ENCODE measurements at regions not wholly inside any gene's neighbourhood (a gene's known extent, or its start where the extent isn't known, plus 50 kb on each side); places are given as distances from the start of the nearest gene placed in this dataset.

DNA sequence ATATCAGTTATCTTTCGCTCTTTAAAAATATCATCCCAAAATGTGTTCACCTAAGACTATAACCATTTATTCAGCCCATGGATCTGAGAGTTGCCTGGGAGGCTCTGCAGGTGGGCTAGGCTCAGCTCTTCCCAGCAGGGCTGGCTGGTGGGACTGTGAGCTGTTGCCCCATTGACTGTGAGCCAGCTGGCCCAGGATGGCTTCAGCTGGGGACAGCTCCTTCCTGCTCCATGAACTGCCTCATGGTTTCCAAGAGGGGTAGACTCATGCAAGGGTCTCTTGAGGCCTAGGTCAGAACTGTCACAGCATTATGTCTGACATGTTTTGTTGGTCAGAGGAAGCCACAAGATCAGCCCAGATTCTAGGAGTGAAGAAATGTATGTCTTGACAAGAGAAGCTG is 114.1 kb upstream of the E2F7 start:
- Histone ChIP-seq H3K9ac (ENCODE audit: low read depth, low read length) (no peak overlapping the region; the same call in 1 of the 2 replicates), H3K9me3 (ENCODE audit: control insufficient read depth, insufficient read depth, low read length) (no peaks in the 10 kb centered on the region; the same call in 1 of the 2 replicates), H3K36me3 (ENCODE audit: insufficient read depth, low read length) (no peaks in the 10 kb centered on the region), H3K4me1 (ENCODE audit: insufficient read depth, low read length) (no peaks in the 10 kb centered on the region)

GRCh38 chr12:77167801-77168200 is 102.4 kb upstream of the E2F7 start:
- no peak overlapping the region for H3K9ac ChIP-seq (ENCODE audit: low read depth, low read length)
- H3K4me1 ChIP-seq (ENCODE audit: insufficient read depth, low read length), result peaks cover 4% of the 10 kb centered on the region; the same call in 1 of the 2 replicates
- H3K36me3 ChIP-seq (ENCODE audit: insufficient read depth, low read length), result no peaks in the 10 kb centered on the region
- H3K9me3 ChIP-seq (ENCODE audit: control insufficient read depth, insufficient read depth, low read length), result no peaks in the 10 kb centered on the region

DNA sequence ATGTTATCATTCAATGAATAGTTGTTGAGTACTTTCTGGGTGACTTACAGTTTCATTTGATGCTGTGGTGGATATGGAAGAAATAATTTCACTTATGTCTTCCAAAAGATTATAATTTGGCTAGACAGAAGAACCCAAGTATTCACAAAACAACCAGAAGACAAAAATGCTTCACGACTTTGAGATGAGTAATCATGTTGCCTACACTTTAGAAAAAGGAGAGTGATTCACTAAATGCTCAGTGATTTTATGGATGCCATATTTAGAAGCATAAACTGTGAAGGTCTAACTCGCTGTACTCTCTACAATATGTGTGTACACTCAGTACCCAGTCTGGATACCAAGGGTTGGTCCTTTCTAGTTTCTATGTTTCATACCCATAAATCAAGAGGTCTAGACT is 101.3 kb upstream of the E2F7 start:
- Histone ChIP-seq H3K9me3 (ENCODE audit: control insufficient read depth, insufficient read depth, low read length) (no peaks in the 10 kb centered on the region), H3K36me3 (ENCODE audit: insufficient read depth, low read length) (no peaks in the 10 kb centered on the region), H3K4me1 (ENCODE audit: insufficient read depth, low read length) (peaks cover 4% of the 10 kb centered on the region; the same call in 1 of the 2 replicates), H3K9ac (ENCODE audit: low read depth, low read length) (no peak overlapping the region)

DNA sequence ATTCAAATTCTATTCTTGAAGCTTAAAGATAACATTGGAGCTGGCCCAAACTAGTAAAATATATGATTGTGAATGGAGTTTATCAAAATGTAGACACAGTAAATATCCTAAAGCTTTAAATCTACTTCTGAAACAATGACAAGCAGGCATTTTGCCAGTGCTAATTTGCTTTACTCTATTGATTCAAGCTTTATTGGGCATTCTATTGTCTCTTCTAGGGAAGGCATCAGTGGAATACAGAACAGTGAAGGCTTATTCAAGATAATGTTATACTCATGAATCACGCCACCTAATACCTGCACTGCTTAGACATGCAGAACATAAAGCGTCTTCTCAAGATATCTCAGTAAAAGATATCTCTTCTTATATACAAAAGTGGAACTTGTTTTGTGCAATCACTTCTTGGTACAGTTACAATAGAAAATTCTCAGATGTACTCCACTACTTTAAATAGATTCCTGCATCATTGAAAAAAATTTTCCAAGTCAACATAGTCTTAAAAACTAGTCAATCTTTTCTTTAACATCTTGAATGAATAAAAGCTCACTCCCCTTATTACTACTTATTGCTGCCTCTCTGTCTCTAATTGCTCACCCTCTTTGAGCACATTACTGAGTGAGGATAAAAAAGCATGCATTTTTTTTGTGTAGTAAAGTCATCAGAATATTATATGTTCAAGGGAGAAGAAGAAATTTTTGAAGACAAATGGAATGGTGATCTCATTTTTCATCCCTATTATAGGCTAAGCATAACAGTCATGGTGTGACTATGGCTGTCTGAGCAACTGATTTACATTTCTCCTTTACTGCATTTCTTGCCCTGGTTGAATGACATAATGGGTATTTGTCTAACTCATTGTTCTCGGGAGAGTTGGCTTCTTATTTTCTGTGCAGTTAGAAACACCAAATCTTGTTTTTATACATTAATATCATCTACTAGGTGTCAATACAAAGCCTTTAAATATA is 98.0 kb upstream of the E2F7 start:
- Histone ChIP-seq H3K36me3 (ENCODE audit: insufficient read depth, low read length) (no peaks in the 10 kb centered on the region), H3K9me3 (ENCODE audit: control insufficient read depth, insufficient read depth, low read length) (no peaks in the 10 kb centered on the region), H3K4me1 (ENCODE audit: insufficient read depth, low read length) (peaks cover 4% of the 10 kb centered on the region; the same call in 1 of the 2 replicates), H3K9ac (ENCODE audit: low read depth, low read length) (no peak overlapping the region)

GRCh38 chr12:77161944-77162343 is 96.6 kb upstream of the E2F7 start:
- Histone ChIP-seq H3K4me1 (ENCODE audit: insufficient read depth, low read length) (peaks cover 4% of the 10 kb centered on the region; the same call in 1 of the 2 replicates), H3K9ac (ENCODE audit: low read depth, low read length) (no peak overlapping the region), H3K9me3 (ENCODE audit: control insufficient read depth, insufficient read depth, low read length) (no peaks in the 10 kb centered on the region), H3K36me3 (ENCODE audit: insufficient read depth, low read length) (no peaks in the 10 kb centered on the region)

DNA sequence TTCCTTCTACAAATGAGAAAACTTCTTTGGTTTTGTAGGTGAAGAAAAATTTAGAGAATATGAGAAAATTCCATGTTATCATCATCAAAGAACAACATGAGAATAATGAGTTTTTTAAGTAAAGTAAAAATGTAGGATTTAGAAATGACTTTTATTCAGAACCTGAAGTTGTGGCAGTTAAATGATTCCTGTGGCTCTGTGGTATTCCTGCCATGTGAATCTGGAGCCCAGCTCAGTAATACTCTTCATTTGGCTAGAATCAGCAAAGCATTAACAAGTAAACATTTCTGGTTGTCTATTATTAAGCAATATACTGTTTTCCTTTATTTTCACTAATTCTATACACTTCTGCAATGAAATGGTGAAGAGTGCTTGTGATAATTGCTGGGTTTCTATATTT is 95.6 kb upstream of the E2F7 start:
- no peak overlapping the region for H3K9ac ChIP-seq (ENCODE audit: low read depth, low read length)
- no peaks in the 10 kb centered on the region for H3K9me3 ChIP-seq (ENCODE audit: control insufficient read depth, insufficient read depth, low read length)
- H3K36me3 ChIP-seq (ENCODE audit: insufficient read depth, low read length), result no peaks in the 10 kb centered on the region

DNA sequence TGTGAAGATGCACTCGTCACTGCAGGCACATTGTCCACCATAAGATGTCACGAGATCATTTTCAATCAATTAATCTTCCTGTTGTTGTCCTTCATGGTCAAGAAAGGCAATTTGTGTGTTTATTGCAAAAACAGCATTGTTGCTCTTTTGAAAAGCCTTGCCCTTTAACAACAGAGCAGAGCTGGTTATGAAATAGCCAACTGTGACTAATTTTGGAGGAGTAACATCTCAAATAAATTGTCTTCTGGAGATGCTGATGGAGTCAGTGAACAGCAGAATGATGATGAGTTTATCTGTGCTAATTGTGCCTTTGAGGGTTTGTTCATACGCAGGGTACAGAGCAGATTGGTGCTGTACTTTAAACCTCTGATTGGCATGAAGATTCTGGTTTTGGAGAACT is 88.3 kb upstream of the E2F7 start:
- no peaks in the 10 kb centered on the region for H3K9me3 ChIP-seq (ENCODE audit: control insufficient read depth, insufficient read depth, low read length)
- no peak overlapping the region for H3K9ac ChIP-seq (ENCODE audit: low read depth, low read length)
- H3K4me1 ChIP-seq (ENCODE audit: insufficient read depth, low read length), result no peaks in the 10 kb centered on the region
- no peaks in the 10 kb centered on the region for H3K36me3 ChIP-seq (ENCODE audit: insufficient read depth, low read length)

More for the DNA sequence above, 95.6 kb upstream of the E2F7 start:
- H3K4me1 ChIP-seq (ENCODE audit: insufficient read depth, low read length), result peaks cover 4% of the 10 kb centered on the region; the same call in 1 of the 2 replicates

DNA sequence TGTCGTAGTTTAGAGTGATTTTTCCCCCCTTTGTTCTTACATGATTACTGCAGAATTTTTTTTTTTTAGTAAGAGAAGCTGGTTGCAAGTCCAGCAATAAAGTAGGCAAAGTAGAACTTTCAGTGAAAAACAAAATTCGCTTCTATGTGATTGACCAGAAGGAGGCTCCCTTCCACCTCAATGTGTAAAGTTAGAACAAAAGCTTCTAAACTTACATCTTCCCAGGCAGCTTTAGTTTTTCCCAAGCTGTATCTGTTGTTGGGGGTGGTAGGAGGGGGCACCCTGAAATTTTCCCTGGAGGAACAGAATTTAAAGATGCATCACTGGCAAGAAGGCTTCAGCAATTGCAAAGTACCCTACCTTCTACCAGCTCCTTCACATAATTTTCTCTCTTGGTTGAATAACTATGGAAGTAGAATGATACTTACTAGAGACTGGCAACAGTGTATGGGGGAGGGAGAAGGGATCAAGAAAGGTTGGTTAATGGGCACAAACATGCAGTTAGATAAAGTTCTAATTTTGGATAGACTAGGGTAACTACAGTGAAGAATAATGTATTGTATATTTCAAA is 87.3 kb upstream of the E2F7 start:
- Histone ChIP-seq H3K9ac (ENCODE audit: low read depth, low read length) (no peak overlapping the region), H3K9me3 (ENCODE audit: control insufficient read depth, insufficient read depth, low read length) (no peaks in the 10 kb centered on the region), H3K4me1 (ENCODE audit: insufficient read depth, low read length) (no peaks in the 10 kb centered on the region), H3K36me3 (ENCODE audit: insufficient read depth, low read length) (no peaks in the 10 kb centered on the region)

DNA sequence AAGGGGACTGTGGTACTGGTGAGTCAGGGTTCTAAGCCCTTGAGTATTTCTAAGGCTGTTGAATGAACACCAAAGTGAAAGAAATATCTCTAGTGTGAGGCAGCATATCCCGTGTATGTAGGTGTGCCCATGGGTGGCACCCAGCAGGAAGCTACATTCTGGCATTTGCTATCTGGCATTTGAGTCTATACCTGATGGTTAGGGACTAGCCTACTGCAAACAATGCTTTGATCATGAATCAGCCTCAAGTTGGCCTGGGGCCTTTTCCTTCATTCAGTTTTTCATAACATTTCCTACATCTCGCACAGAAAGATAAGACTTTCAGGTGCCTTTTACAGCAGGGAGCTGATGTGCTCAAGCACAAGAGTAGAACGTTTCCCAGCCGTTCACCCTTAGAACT is 85.7 kb upstream of the E2F7 start:
- H3K36me3 ChIP-seq (ENCODE audit: insufficient read depth, low read length), result no peaks in the 10 kb centered on the region

DNA sequence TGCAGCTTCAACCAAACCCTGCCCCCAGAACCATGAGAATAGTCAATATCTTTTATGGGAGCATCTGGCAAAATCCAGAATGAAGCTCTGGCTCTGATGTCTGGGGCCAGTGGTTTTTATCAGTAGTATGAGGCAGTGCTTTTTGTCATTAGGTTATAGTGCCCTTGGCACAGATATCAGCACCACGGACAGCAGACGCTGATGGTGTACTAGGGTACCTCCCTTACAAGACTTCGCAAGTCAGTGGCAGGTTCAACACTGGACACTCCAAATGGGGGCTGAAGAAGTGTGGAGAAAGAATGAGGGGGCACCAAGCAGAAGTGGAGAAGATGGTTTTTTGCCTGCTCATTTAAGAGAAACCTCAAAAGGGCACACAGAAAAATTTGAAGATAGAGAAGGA is 68.2 kb upstream of the E2F7 start:
- H3K36me3 ChIP-seq (ENCODE audit: insufficient read depth, low read length), result no peaks in the 10 kb centered on the region
- no peaks in the 10 kb centered on the region for H3K9me3 ChIP-seq (ENCODE audit: control insufficient read depth, insufficient read depth, low read length)
- H3K9ac ChIP-seq (ENCODE audit: low read depth, low read length), result no peak overlapping the region
- H3K4me1 ChIP-seq (ENCODE audit: insufficient read depth, low read length), result no peaks in the 10 kb centered on the region

More for the DNA sequence above, 85.7 kb upstream of the E2F7 start:
- Histone ChIP-seq H3K9me3 (ENCODE audit: control insufficient read depth, insufficient read depth, low read length) (no peaks in the 10 kb centered on the region), H3K9ac (ENCODE audit: low read depth, low read length) (no peak overlapping the region), H3K4me1 (ENCODE audit: insufficient read depth, low read length) (no peaks in the 10 kb centered on the region)

- Histone ChIP-seq H3K4me1 (ENCODE audit: insufficient read depth, low read length) (no peaks in the 10 kb centered on the region), H3K9me3 (ENCODE audit: control insufficient read depth, insufficient read depth, low read length) (no peaks in the 10 kb centered on the region), H3K36me3 (ENCODE audit: insufficient read depth, low read length) (no peaks in the 10 kb centered on the region), H3K9ac (ENCODE audit: low read depth, low read length) (no peak overlapping the region)
Measured at GRCh38 chr12:77131977-77132490, 66.7 kb upstream of the E2F7 start.

DNA sequence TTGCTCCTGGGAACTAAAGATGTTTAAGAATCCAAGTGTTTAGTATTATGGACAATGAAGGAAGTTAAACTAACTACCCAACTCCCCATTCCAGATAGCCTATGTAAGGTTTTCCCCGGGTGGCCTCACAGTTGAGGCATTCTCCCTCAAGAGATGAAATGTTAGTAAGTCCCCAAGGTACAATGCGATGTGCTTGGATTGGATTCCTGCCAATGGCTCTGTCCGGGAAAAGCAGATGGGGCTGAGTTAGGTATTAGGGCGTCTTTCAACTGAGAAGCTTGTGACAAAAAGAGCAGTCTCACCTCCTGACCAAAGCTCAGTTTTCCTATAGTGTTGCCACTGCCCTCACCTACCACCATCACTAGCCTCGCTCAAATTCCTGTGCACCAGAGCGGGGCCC is 64.8 kb upstream of the E2F7 start:
- Histone ChIP-seq H3K4me1 (ENCODE audit: insufficient read depth, low read length) (no peaks in the 10 kb centered on the region), H3K9ac (ENCODE audit: low read depth, low read length) (no peak overlapping the region), H3K9me3 (ENCODE audit: control insufficient read depth, insufficient read depth, low read length) (peaks cover 5% of the 10 kb centered on the region; the same call in 1 of the 2 replicates), H3K36me3 (ENCODE audit: insufficient read depth, low read length) (no peaks in the 10 kb centered on the region)

DNA sequence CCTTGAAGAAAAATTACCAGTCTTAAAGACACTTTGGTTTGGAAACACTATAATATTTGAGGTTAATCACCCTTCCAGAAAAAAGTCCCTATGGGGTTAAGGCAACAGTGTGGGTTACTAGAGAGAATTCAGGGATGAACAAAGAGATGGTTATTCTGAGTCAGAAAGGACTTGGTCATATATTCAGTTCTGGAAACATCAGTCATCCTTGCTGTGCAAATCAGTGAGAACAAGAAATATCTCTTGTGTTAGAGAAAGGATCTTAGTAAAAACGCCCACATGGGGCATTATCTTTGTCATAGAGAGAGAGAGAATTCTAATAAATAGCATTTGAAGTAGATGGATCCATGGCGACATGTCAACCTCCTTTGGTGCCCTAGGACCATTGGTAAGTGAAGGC is 59.4 kb upstream of the E2F7 start:
- Histone ChIP-seq H3K9ac (ENCODE audit: low read depth, low read length) (no peak overlapping the region), H3K9me3 (ENCODE audit: control insufficient read depth, insufficient read depth, low read length) (peaks cover 5% of the 10 kb centered on the region; the same call in 1 of the 2 replicates), H3K36me3 (ENCODE audit: insufficient read depth, low read length) (no peaks in the 10 kb centered on the region), H3K4me1 (ENCODE audit: insufficient read depth, low read length) (peaks cover 3% of the 10 kb centered on the region; the same call in 1 of the 2 replicates)

DNA sequence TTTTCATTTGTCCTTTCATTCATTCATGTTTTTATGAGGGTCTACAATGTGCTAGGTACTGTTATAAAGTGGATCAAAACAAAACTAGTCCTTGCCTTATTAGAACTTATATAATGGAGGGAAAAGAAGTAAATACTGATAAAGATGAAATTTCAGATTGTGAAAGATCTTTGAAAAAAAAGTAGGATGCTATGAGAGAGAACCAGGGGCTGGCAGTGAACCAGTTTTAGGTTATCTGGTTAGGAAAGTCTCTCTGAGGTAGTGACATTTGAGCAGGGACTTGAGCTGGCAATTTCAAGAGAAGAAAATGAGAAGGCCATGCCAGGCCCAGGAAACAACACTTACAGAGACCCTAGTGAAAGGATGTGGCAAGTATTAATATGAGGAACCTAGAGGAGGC is 57.3 kb upstream of the E2F7 start:
- peaks cover 5% of the 10 kb centered on the region; the same call in 1 of the 2 replicates for H3K9me3 ChIP-seq (ENCODE audit: control insufficient read depth, insufficient read depth, low read length)
- no peaks in the 10 kb centered on the region for H3K36me3 ChIP-seq (ENCODE audit: insufficient read depth, low read length)
- H3K4me1 ChIP-seq (ENCODE audit: insufficient read depth, low read length), result peaks cover 3% of the 10 kb centered on the region
- H3K9ac ChIP-seq (ENCODE audit: low read depth, low read length), result no peak overlapping the region

Data from ES-I3 (cell line).